ENCODE measurements at regions not wholly inside any gene's neighbourhood (a gene's known extent, or its start where the extent isn't known, plus 50 kb on each side); places are given as distances from the start of the nearest gene placed in this dataset.

DNA sequence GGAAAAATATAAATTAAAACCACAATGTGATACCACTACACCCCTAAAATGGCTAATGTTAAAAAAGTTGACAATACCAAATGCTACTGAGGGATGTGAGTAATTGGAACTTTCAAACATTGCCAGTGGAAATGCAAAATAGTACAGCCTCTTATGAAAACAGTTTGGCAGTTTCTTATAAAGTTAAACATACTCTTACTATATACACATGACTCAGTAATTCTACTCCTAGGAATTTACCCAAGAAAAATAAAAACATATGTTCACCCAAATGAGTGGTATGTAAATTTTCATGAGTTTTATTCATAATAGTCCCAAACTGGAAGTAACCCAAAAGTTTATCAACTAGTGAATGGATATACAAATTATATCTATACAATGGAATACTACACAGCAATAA is 228.0 kb downstream of the CYP26B1 start:
- DNase-seq, result no peak

DNA sequence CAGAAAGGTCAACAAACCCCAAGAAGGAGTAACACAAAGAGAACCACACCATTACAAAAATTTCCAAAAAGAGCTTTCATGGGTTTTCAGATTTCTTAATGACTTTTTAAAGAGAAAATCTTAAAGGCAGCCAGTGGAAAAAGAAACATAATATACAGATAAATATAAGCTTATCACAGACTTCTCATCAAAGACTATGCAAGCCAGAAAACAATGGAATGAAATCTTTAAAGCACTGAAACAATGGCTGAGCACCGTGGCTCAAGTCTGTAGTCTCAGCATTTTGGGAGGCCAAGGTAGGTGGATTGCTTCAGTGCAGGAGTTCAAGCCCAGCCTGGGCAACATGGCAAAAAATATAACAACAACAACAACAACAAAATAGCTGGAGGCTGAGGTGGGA is 237.4 kb downstream of the CYP26B1 start:
- DNase-seq, result no peak

- DNase-seq, result no peak
Measured at GRCh38 chr2:71908798-71909197, 238.9 kb downstream of the CYP26B1 start.

- DNase-seq, result no peak
Measured at GRCh38 chr2:71907503-71907902, 240.2 kb downstream of the CYP26B1 start.

- DNase-seq, result no peak
Measured at GRCh38 chr2:71906357-71906973, 241.2 kb downstream of the CYP26B1 start.

DNA sequence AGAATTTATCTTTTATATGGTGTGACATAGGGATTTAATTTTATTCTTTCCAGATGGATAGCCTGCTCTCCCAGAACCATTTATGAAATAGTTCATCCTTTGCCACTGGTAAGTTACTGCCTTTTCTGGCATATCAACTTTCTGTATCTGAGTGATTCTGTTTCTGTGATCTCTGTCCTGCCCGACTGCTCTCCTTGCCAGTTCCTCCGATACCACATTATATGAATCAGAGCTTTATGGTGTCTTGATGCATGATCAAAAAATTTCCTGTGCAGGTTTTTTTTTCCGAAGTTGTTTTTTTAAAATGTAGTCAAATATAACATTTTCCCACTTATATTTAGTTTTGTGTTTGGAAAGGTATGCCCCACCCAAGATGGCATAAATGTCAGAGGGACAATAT is 242.5 kb downstream of the CYP26B1 start:
- no peak for DNase-seq

GRCh38 chr2:71903841-71904240 is 243.8 kb downstream of the CYP26B1 start:
- DNase-seq, result no peak

GRCh38 chr2:71901466-71901865 is 246.2 kb downstream of the CYP26B1 start:
- DNase-seq, result no peak

DNA sequence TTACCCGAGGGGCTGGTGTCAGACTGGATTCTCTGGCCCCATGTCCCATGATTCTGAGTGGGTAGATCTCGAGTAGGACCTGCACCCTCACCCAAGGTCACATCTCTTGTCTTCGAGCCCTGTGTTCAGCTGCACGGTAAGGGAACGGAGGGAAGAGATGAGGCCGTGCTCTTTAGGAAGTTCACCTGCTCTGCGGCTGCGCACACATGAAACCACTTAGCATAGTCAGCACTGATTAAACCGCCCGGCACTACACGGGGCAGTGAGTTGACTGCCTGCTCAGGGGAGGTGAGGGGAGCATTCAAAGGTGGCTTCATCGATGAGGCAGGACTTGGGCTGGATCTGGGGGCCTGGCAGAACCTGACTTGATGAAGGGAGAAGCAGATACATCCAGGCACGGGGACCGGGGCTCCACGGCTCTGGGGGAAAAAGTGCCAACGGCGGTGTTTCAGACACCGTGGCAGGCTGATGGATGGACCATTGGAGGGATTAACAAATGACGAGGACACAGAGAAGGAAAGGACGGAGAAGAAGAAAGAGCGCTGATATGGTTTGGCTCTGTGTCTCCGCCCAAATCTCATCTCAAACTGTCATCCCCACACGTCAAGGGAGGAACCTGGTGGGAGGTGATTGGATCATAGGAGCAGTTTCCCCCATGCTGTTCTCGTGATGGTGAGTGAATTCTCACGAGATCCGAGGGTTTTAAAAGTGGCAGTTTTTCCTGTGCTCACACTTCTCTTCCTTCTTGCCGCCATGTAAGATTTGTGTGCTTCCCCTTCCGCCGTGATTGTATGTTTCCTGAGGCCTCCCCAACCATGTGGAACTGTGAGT is 248.6 kb downstream of the CYP26B1 start:
- no peak for DNase-seq

DNA sequence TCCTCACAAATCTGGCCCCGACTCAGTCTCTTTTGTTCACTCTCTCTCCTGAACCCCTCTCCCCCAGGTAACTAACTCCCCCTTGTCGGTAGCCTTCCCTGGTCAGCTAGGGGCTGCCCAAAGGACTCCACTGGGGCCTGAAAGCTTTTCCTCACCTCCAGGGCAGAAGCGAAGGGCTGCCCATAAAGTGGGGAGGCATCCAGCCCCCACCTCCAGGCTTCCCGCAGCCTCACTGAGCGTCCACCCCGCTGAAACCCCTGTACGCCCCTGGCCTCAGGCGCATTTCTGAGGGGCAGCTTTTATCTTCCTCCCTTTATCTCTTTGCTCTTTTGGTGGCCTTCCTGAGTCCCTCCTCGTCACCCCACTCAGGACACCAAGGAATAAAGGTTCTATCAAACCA is 249.3 kb downstream of the CYP26B1 start:
- no peak for DNase-seq

- no peak for DNase-seq
Measured at GRCh38 chr2:71897836-71898235, 249.8 kb downstream of the CYP26B1 start.

DNA sequence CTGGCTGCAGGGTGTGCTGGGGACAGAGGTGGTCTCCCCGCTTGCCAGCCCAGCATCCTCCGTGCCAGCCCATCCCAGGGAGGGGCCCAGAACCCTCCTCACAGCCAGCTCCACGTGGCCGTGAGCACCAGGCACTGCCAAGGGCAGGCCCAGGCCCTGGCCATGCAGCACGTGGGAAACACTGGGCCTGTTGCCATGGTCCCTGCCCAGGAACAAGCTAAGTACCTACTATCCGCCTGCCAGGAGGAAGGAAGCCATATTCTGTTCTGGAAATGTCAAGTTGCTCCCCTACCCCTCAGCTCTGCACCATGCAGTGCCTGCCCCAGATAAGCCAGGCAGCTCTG is 250.6 kb downstream of the CYP26B1 start:
- DNase-seq, result no peak

DNA sequence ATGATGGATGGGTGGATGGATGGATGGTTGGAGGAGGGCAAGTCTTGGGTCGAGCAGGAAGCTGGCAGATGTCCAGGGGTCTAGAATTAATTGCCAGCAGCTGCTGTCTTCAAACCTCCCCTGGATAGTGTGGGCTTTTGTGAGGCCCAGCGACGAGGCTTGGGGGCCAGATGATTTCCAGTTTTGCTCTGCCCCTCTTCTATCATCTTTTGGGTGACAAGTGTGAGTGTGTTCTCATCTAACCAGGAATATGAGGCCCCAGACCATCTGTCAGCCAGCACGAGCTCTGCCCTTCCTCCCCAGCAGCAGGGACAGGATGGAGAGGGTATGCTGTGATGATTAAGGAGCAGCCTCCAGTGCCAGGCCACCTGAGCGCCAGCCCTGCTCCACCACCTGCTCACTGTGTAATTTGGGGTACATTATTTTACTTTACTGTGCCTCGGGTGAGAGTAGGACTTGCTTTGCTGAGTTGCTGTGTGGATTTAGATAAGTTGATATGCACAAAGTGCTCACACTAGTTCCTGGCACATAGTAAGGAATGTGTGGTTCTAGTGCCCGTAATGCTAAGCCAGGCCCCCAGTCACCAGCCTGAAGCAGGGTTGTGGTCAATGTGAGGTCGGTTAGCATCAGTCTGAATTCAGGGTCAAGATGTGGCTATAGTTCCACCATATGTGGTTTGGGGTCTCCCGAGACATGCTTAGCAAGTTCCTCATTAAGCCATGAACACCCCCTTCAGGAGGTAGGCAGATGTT is 251.1 kb downstream of the CYP26B1 start:
- DNase-seq, result no peak

GRCh38 chr2:71895320-71896161 is 252.1 kb downstream of the CYP26B1 start:
- no peak for DNase-seq

DNA sequence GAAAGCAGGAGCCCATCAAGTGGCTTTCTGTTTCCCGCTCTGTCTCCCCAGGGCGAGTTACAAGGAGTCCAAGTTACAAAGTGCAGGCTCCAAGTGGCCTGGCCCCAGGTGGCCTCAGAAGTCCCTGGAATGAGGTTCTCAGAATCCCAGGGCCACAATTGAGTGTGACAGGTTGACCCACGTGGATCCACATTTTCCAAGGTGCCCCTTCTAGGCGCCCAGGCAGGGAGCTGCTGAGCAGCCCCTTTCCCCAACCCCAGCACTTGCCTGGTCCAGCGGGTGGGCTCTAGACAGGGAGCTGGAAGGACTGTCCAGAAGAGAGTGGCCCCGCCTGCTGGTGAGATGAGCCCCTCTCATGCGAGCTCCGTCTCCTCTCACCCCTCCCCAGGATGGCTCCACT is 253.4 kb downstream of the CYP26B1 start:
- DNase-seq, result no peak

GRCh38 chr2:71893646-71894045 is 254.0 kb downstream of the CYP26B1 start:
- no peak for DNase-seq

DNA sequence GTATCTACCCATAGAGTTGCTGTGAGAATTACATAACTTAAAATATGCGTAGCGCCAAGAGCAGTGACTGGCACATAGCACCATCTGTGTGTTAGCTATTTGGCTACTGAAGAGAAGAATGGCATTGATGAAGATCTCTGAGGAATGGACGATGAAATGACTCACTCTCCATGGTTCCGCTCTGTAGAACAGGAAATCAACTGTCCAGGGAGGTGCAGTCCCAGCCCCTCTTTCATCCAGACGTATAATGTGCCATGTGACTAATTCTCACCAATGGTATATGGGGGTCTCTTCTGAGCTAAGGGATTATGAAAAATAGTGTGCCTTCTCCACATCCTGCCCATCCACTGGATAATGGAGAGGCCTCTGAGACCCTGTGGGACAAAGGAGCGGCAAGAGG is 254.8 kb downstream of the CYP26B1 start:
- DNase-seq, result no peak

DNA sequence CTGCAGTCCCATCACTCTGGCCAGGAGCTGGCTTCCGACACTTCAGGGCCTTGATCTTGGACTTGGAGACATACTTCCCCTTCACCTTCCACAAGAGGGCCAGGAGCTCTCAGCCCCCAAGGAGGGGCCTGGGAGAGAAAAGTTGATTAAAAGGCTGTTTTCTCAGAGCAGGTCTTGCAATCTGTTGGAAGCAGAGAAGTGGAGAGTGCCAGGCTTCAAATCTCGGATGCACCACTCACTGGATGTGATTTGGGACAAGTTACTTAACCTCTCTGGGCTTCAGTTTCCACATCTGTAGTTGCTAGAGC is 255.3 kb downstream of the CYP26B1 start:
- DNase-seq, result no peak

GRCh38 chr2:71891719-71892422 is 255.8 kb downstream of the CYP26B1 start:
- no peak for DNase-seq

DNA sequence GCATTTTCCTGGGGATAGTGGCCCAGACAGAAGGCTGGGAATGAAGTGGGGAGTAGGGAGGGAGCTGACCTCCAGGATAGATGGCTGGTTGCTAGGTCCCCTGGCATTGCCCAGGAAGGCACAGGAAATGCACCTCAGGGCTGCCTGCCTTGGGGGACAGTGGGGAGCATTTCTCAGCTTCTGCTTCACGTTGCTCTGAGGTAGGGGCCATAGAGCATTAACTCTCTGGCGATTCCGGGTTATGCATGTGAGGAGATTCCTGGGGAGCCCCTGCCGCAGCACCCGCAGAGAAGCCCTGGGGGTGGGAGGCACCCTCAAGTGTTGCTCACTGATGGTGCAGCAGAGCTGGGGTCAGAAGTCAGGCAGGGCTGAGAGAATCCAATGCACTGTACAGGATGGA is 256.5 kb downstream of the CYP26B1 start:
- no peak for DNase-seq

DNA sequence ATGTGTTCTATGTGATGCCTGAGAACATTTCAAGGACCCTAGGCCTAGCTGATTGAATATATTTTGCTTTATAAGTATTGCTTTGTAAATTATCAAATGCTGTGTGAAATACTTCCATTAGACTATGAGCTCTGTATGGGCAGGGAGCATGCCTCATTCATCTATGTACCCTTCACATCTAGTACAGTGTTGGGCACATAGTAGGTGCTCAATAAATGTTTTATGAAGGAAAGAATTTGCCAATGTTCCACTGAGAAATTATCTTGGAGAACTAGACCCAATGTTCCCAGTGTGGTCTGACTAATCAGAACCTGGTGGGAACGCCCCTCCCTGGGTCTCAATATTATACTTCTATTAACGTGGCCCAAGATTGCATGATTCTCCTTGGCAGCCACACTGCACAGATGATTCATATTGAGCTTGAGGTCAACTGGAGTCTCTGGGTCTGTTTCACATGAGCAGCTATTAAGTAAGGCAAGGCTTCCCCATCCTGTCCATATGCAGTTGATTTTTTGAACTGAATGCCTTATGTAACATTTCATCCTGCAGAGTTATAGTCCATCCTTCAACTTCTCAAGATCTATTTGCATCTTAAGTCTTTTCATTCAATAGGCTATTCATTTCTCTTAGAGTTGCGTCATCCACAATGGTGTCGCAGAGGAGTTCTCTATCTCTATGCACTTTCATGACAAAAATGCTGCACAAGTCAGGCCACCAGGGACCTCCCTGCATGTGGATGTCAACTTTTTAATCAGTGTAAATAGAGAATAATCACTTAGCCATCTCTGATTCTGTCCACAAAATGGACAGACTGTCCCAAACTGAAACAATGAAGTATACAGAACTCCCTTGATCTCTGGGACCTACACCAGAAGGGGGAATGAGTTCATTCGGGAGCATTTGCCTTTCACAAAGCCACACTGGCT is 257.6 kb downstream of the CYP26B1 start:
- no peak for DNase-seq

All from NCI-H1105 (cell line).